ENCODE measurements at regions not wholly inside any gene's neighbourhood (a gene's known extent, or its start where the extent isn't known, plus 50 kb on each side); places are given as distances from the start of the nearest gene placed in this dataset.

DNA sequence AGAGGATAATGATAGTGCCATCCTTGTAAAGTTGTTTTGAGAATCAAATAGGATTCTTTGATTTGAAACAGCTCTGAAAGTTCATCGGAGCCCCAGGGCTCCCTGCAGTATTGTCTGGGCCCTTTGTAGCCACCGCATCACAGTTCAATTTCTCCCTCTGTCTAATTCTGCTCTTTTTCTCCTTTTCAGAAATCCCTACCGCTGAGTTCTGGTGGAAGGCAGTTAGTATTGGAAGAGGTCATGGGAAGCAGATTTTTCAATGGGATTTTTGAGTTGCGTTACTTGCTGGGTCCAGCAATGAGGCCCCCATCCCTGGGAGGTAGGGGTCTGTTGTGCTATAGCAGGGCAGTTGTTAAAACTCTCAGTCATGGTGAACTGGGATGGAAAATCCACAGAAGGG is 101.0 kb upstream of the DISP3 start:
- Histone ChIP-seq H3K27ac (no peak overlapping the region), H3K4me1 (no peaks in the 10 kb centered on the region), H3K27me3 (ENCODE audit: control insufficient read depth, insufficient read depth, low read length) (no peaks in the 10 kb centered on the region), H3K4me2 (ENCODE audit: low read length) (no peak overlapping the region), H3K36me3 (ENCODE audit: control insufficient read depth, insufficient read depth, low read length) (no peaks in the 10 kb centered on the region), H3K9ac (no peak overlapping the region), H3K79me2 (no peaks in the 10 kb centered on the region), H2AFZ (no peak overlapping the region), H3K9me3 (ENCODE audit: control insufficient read depth, low read length) (no peaks in the 10 kb centered on the region), H3K4me3 (ENCODE audit: low read depth, low read length) (no peak overlapping the region)
- no peak for TF ChIP-seq CTCF (IDR thresholded peaks at IDR 0.05)

GRCh38 chr1:11379851-11380250 is 99.1 kb upstream of the DISP3 start:
- Histone ChIP-seq H3K4me3 (ENCODE audit: low read depth, low read length) (no peak overlapping the region), H3K27ac (no peak overlapping the region), H3K4me2 (ENCODE audit: low read length) (no peak overlapping the region), H3K4me1 (no peaks in the 10 kb centered on the region), H3K36me3 (ENCODE audit: control insufficient read depth, insufficient read depth, low read length) (no peaks in the 10 kb centered on the region), H2AFZ (no peak overlapping the region), H3K9me3 (ENCODE audit: control insufficient read depth, low read length) (no peaks in the 10 kb centered on the region), H3K79me2 (no peaks in the 10 kb centered on the region), H3K27me3 (ENCODE audit: control insufficient read depth, insufficient read depth, low read length) (no peaks in the 10 kb centered on the region), H3K9ac (no peak overlapping the region)
- TF ChIP-seq CTCF (IDR thresholded peaks at IDR 0.05), result no peak

DNA sequence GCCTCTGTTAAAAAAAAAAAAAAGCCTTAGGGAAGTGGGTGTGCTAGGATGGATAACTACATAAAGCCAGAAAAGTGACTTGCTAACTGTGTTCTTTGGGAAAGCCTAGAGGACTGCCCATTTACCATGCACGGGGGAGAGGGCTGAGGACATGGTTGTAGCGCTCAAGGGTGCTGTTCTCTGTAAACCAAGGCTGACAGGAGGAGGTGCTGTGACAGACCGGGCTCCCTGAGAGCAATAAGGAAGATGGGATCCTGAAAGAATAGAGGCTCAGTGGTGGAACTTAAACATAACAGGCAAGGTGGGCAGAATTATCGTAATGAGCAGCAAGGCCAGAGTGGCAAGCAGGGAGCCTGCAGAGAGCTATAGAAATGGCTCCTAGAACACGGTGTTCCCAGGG is 98.5 kb upstream of the DISP3 start:
- no peak for TF ChIP-seq CTCF (IDR thresholded peaks at IDR 0.05)
- Histone ChIP-seq H3K27ac (no peak overlapping the region), H2AFZ (no peak overlapping the region), H3K4me1 (no peaks in the 10 kb centered on the region), H3K36me3 (ENCODE audit: control insufficient read depth, insufficient read depth, low read length) (no peaks in the 10 kb centered on the region), H3K79me2 (no peaks in the 10 kb centered on the region), H3K9me3 (ENCODE audit: control insufficient read depth, low read length) (no peaks in the 10 kb centered on the region), H3K4me3 (ENCODE audit: low read depth, low read length) (no peak overlapping the region), H3K27me3 (ENCODE audit: control insufficient read depth, insufficient read depth, low read length) (no peaks in the 10 kb centered on the region), H3K4me2 (ENCODE audit: low read length) (no peak overlapping the region), H3K9ac (no peak overlapping the region)

GRCh38 chr1:11383553-11384169 is 95.3 kb upstream of the DISP3 start:
- no peaks in the 10 kb centered on the region for H3K27me3 ChIP-seq (ENCODE audit: control insufficient read depth, insufficient read depth, low read length)
- no peaks in the 10 kb centered on the region for H3K36me3 ChIP-seq (ENCODE audit: control insufficient read depth, insufficient read depth, low read length)

More at GRCh38 chr1:11383553-11384169, 95.3 kb upstream of the DISP3 start:
- no peak overlapping the region for H2AFZ ChIP-seq
- no peaks in the 10 kb centered on the region for H3K79me2 ChIP-seq
- H3K4me2 ChIP-seq (ENCODE audit: low read length), result no peak overlapping the region
- H3K9me3 ChIP-seq (ENCODE audit: control insufficient read depth, low read length), result no peaks in the 10 kb centered on the region
- H3K4me3 ChIP-seq (ENCODE audit: low read depth, low read length), result no peak overlapping the region
- H3K4me1 ChIP-seq, result no peaks in the 10 kb centered on the region
- TF ChIP-seq CTCF (IDR thresholded peaks at IDR 0.05), result no peak
- H3K27ac ChIP-seq, result no peak overlapping the region
- no peak overlapping the region for H3K9ac ChIP-seq

Measured in parathyroid adenoma (tissue), 2 donors.